ENCODE measurements at regions not wholly inside any gene's neighbourhood (a gene's known extent, or its start where the extent isn't known, plus 50 kb on each side); places are given as distances from the start of the nearest gene placed in this dataset.

GRCh38 chr10:4456279-4456678 is 369.7 kb upstream of the AKR1E2 start:
- H3F3A ChIP-seq (ENCODE audit: control insufficient read depth, insufficient read depth) = no peaks in the 10 kb centered on the region
- no peak overlapping the region for H3K4me3 ChIP-seq (ENCODE audit: low read length)
- H3K4me2 ChIP-seq (ENCODE audit: low read length) = no peak overlapping the region
- H3K4me1 ChIP-seq (ENCODE audit: control insufficient read depth, low read length) = no peaks in the 10 kb centered on the region
- H3K9me3 ChIP-seq (ENCODE audit: control insufficient read depth, insufficient read depth, low read length) = no peaks in the 10 kb centered on the region
- H3K79me2 ChIP-seq (ENCODE audit: control insufficient read depth, low read length) = no peaks in the 10 kb centered on the region
- no peaks in the 10 kb centered on the region for H3K36me3 ChIP-seq (ENCODE audit: control insufficient read depth, low read length)
- H3K9me2 ChIP-seq (replicated peaks; ENCODE audit: control insufficient read depth, low read length) = no peaks in the 10 kb centered on the region
- H3K27ac ChIP-seq (ENCODE audit: low read depth, low read length) = no peak overlapping the region
- no peaks in the 10 kb centered on the region for H4K20me1 ChIP-seq (ENCODE audit: control insufficient read depth, insufficient read depth, low read depth, low read length)
- TF ChIP-seq CTCF (IDR thresholded peaks at IDR 0.05; ENCODE audit: low read depth, low read length, poor library complexity, severe bottlenecking) = no peak
- TF ChIP-seq EZH2phosphoT487 (IDR thresholded peaks at IDR 0.05; ENCODE audit: borderline replicate concordance, low read length) = no peak
- H3K27me3 ChIP-seq (ENCODE audit: control insufficient read depth, low read length) = no peaks in the 10 kb centered on the region

GRCh38 chr10:4453950-4454349 is 372.1 kb upstream of the AKR1E2 start:
- TF ChIP-seq EZH2phosphoT487 (IDR thresholded peaks at IDR 0.05; ENCODE audit: borderline replicate concordance, low read length) (no peak), CTCF (IDR thresholded peaks at IDR 0.05; ENCODE audit: low read depth, low read length, poor library complexity, severe bottlenecking) (no peak)
- Histone ChIP-seq H3K4me1 (ENCODE audit: control insufficient read depth, low read length) (no peaks in the 10 kb centered on the region), H3K79me2 (ENCODE audit: control insufficient read depth, low read length) (no peaks in the 10 kb centered on the region), H3K4me3 (ENCODE audit: low read length) (no peak overlapping the region), H3K9me3 (ENCODE audit: control insufficient read depth, insufficient read depth, low read length) (no peaks in the 10 kb centered on the region), H3K9me2 (replicated peaks; ENCODE audit: control insufficient read depth, low read length) (no peaks in the 10 kb centered on the region), H3K27ac (ENCODE audit: low read depth, low read length) (no peak overlapping the region), H3K27me3 (ENCODE audit: control insufficient read depth, low read length) (no peaks in the 10 kb centered on the region), H3K36me3 (ENCODE audit: control insufficient read depth, low read length) (no peaks in the 10 kb centered on the region), H3K4me2 (ENCODE audit: low read length) (no peak overlapping the region), H3F3A (ENCODE audit: control insufficient read depth, insufficient read depth) (no peaks in the 10 kb centered on the region), H4K20me1 (ENCODE audit: control insufficient read depth, insufficient read depth, low read depth, low read length) (no peaks in the 10 kb centered on the region)

GRCh38 chr10:4453276-4453675 is 372.7 kb upstream of the AKR1E2 start:
- no peaks in the 10 kb centered on the region for H3K9me2 ChIP-seq (replicated peaks; ENCODE audit: control insufficient read depth, low read length)
- no peaks in the 10 kb centered on the region for H3K4me1 ChIP-seq (ENCODE audit: control insufficient read depth, low read length)
- H3K9me3 ChIP-seq (ENCODE audit: control insufficient read depth, insufficient read depth, low read length) = no peaks in the 10 kb centered on the region
- H3F3A ChIP-seq (ENCODE audit: control insufficient read depth, insufficient read depth) = no peaks in the 10 kb centered on the region
- H3K27me3 ChIP-seq (ENCODE audit: control insufficient read depth, low read length) = no peaks in the 10 kb centered on the region
- no peaks in the 10 kb centered on the region for H3K36me3 ChIP-seq (ENCODE audit: control insufficient read depth, low read length)
- H3K4me3 ChIP-seq (ENCODE audit: low read length) = no peak overlapping the region
- TF ChIP-seq CTCF (IDR thresholded peaks at IDR 0.05; ENCODE audit: low read depth, low read length, poor library complexity, severe bottlenecking) (no peak), EZH2phosphoT487 (IDR thresholded peaks at IDR 0.05; ENCODE audit: borderline replicate concordance, low read length) (no peak)
- no peaks in the 10 kb centered on the region for H4K20me1 ChIP-seq (ENCODE audit: control insufficient read depth, insufficient read depth, low read depth, low read length)
- no peaks in the 10 kb centered on the region for H3K79me2 ChIP-seq (ENCODE audit: control insufficient read depth, low read length)
- no peak overlapping the region for H3K27ac ChIP-seq (ENCODE audit: low read depth, low read length)
- no peak overlapping the region for H3K4me2 ChIP-seq (ENCODE audit: low read length)
